ENCODE measurements at regions not wholly inside any gene's neighbourhood (a gene's known extent, or its start where the extent isn't known, plus 50 kb on each side); places are given as distances from the start of the nearest gene placed in this dataset.
"Not testable (repeated sequence)": the region's sequence is repeated elsewhere in the genome, so short reads cannot be mapped to it uniquely, and the experiment has no call there.

- DNase-seq: no peak
Measured at GRCh38 chr7:155231941-155232340, 65.7 kb upstream of the INSIG1 start.

- DNase-seq: no peak
Measured at GRCh38 chr7:155232911-155233310, 64.8 kb upstream of the INSIG1 start.

GRCh38 chr7:155233311-155234157 lies 64.1 kb upstream of the INSIG1 start:
- peak; percentile 45 for DNase-seq

- no peak for DNase-seq
Measured at GRCh38 chr7:155234158-155234492, 63.6 kb upstream of the INSIG1 start.

- no peak for DNase-seq
Measured at GRCh38 chr7:155234950-155235789, 62.5 kb upstream of the INSIG1 start.

GRCh38 chr7:155236386-155236785 lies 61.3 kb upstream of the INSIG1 start:
- no peak for DNase-seq

- no peak for DNase-seq
Measured at GRCh38 chr7:155237297-155237696, 60.4 kb upstream of the INSIG1 start.

GRCh38 chr7:155237730-155238129 lies 59.9 kb upstream of the INSIG1 start:
- no peak for DNase-seq

GRCh38 chr7:155239431-155240087 lies 58.1 kb upstream of the INSIG1 start:
- not testable (repeated sequence) for DNase-seq

- DNase-seq: no peak
Measured at GRCh38 chr7:155244675-155245074, 53.0 kb upstream of the INSIG1 start.

- peak; percentile 26 for DNase-seq
Measured at GRCh38 chr7:155247479-155248365, 50.0 kb upstream of the INSIG1 start.

All from EL (cell line).